ENCODE measurements at regions not wholly inside any gene's neighbourhood (a gene's known extent, or its start where the extent isn't known, plus 50 kb on each side); places are given as distances from the start of the nearest gene placed in this dataset.

DNA sequence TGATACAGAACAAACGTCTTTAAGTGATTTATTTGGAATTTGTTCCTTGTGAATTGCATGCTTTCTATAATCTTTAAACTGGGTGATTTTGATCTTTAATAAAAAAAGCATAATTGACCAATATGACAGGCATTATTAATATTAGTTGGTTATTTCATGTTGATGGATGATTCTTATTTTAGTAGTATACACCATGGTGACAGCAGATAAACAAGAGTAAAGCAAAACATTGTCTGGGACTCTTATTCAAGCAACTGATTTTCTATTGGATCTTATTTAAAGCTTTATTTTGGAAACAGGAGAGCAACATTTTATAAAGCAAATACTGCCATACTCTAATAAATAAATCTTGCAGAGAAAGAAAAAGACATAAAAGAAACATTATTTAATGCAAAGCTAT is 591.4 kb upstream of the GNPDA2 start:
- TF ChIP-seq, protein P1, sequence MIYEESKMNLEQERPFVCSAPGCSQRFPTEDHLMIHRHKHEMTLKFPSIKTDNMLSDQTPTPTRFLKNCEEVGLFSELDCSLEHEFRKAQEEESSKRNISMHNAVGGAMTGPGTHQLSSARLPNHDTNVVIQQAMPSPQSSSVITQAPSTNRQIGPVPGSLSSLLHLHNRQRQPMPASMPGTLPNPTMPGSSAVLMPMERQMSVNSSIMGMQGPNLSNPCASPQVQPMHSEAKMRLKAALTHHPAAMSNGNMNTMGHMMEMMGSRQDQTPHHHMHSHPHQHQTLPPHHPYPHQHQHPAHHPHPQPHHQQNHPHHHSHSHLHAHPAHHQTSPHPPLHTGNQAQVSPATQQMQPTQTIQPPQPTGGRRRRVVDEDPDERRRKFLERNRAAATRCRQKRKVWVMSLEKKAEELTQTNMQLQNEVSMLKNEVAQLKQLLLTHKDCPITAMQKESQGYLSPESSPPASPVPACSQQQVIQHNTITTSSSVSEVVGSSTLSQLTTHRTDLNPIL (CRISPR knock-in tag; IDR thresholded peaks at IDR 0.05; ENCODE audit: low read depth) = no peak
- no peak for TF ChIP-seq BACH2 (CRISPR knock-in tag; IDR thresholded peaks at IDR 0.05; ENCODE audit: borderline replicate concordance)
- TF ChIP-seq ZNF565 (CRISPR knock-in tag; conservative IDR thresholded peaks at IDR 0.05; ENCODE audit: low read depth) = no peak
- TF ChIP-seq ZFP30 (CRISPR knock-in tag; IDR thresholded peaks at IDR 0.05) = no peak
- no peak for TF ChIP-seq ARNTL (CRISPR knock-in tag; IDR thresholded peaks at IDR 0.05; ENCODE audit: borderline replicate concordance, low read depth)
- TF ChIP-seq TOX (CRISPR knock-in tag; IDR thresholded peaks at IDR 0.05; ENCODE audit: borderline replicate concordance) = no peak
- TF ChIP-seq PPARA (CRISPR knock-in tag; IDR thresholded peaks at IDR 0.05; ENCODE audit: borderline replicate concordance) = no peak
- TF ChIP-seq, protein P2, sequence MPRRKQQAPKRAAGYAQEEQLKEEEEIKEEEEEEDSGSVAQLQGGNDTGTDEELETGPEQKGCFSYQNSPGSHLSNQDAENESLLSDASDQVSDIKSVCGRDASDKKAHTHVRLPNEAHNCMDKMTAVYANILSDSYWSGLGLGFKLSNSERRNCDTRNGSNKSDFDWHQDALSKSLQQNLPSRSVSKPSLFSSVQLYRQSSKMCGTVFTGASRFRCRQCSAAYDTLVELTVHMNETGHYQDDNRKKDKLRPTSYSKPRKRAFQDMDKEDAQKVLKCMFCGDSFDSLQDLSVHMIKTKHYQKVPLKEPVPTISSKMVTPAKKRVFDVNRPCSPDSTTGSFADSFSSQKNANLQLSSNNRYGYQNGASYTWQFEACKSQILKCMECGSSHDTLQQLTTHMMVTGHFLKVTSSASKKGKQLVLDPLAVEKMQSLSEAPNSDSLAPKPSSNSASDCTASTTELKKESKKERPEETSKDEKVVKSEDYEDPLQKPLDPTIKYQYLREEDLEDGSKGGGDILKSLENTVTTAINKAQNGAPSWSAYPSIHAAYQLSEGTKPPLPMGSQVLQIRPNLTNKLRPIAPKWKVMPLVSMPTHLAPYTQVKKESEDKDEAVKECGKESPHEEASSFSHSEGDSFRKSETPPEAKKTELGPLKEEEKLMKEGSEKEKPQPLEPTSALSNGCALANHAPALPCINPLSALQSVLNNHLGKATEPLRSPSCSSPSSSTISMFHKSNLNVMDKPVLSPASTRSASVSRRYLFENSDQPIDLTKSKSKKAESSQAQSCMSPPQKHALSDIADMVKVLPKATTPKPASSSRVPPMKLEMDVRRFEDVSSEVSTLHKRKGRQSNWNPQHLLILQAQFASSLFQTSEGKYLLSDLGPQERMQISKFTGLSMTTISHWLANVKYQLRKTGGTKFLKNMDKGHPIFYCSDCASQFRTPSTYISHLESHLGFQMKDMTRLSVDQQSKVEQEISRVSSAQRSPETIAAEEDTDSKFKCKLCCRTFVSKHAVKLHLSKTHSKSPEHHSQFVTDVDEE (CRISPR knock-in tag; IDR thresholded peaks at IDR 0.05) = no peak
- no peak for TF ChIP-seq SNAI2 (CRISPR knock-in tag; IDR thresholded peaks at IDR 0.05)
- no peak for TF ChIP-seq ESRRG (CRISPR knock-in tag; IDR thresholded peaks at IDR 0.05)
- no peak for TF ChIP-seq ISL1 (CRISPR knock-in tag; IDR thresholded peaks at IDR 0.05)
- TF ChIP-seq, protein P3, sequence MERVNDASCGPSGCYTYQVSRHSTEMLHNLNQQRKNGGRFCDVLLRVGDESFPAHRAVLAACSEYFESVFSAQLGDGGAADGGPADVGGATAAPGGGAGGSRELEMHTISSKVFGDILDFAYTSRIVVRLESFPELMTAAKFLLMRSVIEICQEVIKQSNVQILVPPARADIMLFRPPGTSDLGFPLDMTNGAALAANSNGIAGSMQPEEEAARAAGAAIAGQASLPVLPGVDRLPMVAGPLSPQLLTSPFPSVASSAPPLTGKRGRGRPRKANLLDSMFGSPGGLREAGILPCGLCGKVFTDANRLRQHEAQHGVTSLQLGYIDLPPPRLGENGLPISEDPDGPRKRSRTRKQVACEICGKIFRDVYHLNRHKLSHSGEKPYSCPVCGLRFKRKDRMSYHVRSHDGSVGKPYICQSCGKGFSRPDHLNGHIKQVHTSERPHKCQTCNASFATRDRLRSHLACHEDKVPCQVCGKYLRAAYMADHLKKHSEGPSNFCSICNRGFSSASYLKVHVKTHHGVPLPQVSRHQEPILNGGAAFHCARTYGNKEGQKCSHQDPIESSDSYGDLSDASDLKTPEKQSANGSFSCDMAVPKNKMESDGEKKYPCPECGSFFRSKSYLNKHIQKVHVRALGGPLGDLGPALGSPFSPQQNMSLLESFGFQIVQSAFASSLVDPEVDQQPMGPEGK (CRISPR knock-in tag; IDR thresholded peaks at IDR 0.05; ENCODE audit: borderline replicate concordance) = no peak
- no peak for TF ChIP-seq RARB (CRISPR knock-in tag; IDR thresholded peaks at IDR 0.05)
- no peak for TF ChIP-seq TCF4 (CRISPR knock-in tag; IDR thresholded peaks at IDR 0.05; ENCODE audit: borderline replicate concordance)
- no peak for TF ChIP-seq ZNF8 (CRISPR knock-in tag; IDR thresholded peaks at IDR 0.05)
- TF ChIP-seq OSR1 (CRISPR knock-in tag; IDR thresholded peaks at IDR 0.05) = no peak
- TF ChIP-seq GLIS3 (CRISPR knock-in tag; IDR thresholded peaks at IDR 0.05) = no peak
- no peak for TF ChIP-seq ZFP3 (CRISPR knock-in tag; IDR thresholded peaks at IDR 0.05)
- TF ChIP-seq, protein P4, sequence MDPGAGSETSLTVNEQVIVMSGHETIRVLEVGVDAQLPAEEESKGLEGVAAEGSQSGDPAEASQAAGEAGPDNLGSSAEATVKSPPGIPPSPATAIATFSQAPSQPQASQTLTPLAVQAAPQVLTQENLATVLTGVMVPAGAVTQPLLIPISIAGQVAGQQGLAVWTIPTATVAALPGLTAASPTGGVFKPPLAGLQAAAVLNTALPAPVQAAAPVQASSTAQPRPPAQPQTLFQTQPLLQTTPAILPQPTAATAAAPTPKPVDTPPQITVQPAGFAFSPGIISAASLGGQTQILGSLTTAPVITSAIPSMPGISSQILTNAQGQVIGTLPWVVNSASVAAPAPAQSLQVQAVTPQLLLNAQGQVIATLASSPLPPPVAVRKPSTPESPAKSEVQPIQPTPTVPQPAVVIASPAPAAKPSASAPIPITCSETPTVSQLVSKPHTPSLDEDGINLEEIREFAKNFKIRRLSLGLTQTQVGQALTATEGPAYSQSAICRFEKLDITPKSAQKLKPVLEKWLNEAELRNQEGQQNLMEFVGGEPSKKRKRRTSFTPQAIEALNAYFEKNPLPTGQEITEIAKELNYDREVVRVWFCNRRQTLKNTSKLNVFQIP (CRISPR knock-in tag; IDR thresholded peaks at IDR 0.05; ENCODE audit: borderline replicate concordance, low read depth) = no peak
- no peak for TF ChIP-seq ZC3H10 (CRISPR knock-in tag; IDR thresholded peaks at IDR 0.05)
- no peak for ATAC-seq

DNA sequence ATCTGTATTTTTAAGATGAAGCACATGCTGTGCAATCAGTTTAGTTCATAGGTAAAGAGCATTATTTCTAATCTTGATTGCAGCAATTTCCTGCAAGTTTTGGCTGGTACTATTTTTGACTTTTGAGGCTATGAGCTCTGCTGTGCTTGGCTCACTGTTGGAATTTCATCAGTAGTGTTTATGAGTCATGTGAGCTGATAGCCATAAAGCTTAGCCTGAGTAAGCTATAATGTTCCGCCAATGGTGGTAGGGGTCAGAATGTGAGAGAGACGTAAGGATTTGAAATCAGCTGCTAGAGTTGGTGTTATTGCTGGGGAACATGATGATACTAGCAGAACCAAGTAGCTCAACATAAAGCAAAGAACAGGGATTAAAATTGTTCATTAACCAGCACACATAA is 590.9 kb upstream of the GNPDA2 start:
- ATAC-seq = no peak
- TF ChIP-seq CSDC2 (CRISPR knock-in tag; IDR thresholded peaks at IDR 0.05) (no peak), ZNF565 (CRISPR knock-in tag; conservative IDR thresholded peaks at IDR 0.05; ENCODE audit: low read depth) (no peak), ZNF8 (CRISPR knock-in tag; IDR thresholded peaks at IDR 0.05) (no peak), BACH2 (CRISPR knock-in tag; IDR thresholded peaks at IDR 0.05; ENCODE audit: borderline replicate concordance) (no peak), ESRRG (CRISPR knock-in tag; IDR thresholded peaks at IDR 0.05) (no peak), ZFP30 (CRISPR knock-in tag; IDR thresholded peaks at IDR 0.05) (no peak), ZNF70 (CRISPR knock-in tag; IDR thresholded peaks at IDR 0.05) (no peak), OSR1 (CRISPR knock-in tag; IDR thresholded peaks at IDR 0.05) (no peak), SNAI2 (CRISPR knock-in tag; IDR thresholded peaks at IDR 0.05) (no peak)
- TF ChIP-seq, protein P4 (CRISPR knock-in tag; IDR thresholded peaks at IDR 0.05; ENCODE audit: borderline replicate concordance, low read depth) = no peak
- TF ChIP-seq, protein P5, sequence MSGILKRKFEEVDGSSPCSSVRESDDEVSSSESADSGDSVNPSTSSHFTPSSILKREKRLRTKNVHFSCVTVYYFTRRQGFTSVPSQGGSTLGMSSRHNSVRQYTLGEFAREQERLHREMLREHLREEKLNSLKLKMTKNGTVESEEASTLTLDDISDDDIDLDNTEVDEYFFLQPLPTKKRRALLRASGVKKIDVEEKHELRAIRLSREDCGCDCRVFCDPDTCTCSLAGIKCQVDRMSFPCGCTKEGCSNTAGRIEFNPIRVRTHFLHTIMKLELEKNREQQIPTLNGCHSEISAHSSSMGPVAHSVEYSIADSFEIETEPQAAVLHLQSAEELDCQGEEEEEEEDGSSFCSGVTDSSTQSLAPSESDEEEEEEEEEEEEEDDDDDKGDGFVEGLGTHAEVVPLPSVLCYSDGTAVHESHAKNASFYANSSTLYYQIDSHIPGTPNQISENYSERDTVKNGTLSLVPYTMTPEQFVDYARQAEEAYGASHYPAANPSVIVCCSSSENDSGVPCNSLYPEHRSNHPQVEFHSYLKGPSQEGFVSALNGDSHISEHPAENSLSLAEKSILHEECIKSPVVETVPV (CRISPR knock-in tag; IDR thresholded peaks at IDR 0.05) = no peak

Measured in SK-N-SH treated with all-trans-retinoic acid at 6 μM for 48 hours (cell line).